ENCODE measurements at regions not wholly inside any gene's neighbourhood (a gene's known extent, or its start where the extent isn't known, plus 50 kb on each side); places are given as distances from the start of the nearest gene placed in this dataset.
A peak's percentile ranks its signal among the peaks of the same experiment; 100 is the strongest.

DNA sequence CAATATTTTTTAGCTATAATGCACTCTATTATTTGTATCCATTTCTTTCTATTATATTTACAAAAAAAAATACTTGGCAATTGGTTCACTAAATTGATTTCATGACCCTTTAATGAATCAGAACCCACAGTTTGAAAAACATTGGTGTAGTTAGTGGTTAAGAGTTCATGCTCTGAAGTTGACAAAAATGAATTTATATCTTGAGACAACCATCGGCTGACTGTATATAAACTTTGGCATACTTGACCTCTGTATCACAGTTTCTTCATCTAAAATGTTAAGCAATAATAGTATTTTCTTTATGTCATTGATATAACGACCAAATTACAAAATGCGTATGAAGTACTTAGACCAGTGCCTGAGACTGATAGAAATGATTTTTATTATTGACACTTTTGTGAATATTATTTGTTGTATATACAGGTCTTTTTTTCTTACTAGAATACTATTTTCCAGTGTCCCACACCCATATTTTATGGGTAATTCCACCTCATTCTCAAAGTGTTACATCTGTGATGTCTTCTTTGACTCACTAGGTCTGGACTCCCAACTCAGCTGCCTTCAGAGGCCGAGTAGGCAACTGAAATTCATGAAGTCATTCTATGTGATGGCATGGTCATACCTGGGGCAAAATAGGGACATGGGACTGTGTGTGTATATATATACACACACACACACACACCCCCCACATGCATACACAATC is 459.2 kb downstream of the RFPL4B start:
- DNase-seq: no peak

DNA sequence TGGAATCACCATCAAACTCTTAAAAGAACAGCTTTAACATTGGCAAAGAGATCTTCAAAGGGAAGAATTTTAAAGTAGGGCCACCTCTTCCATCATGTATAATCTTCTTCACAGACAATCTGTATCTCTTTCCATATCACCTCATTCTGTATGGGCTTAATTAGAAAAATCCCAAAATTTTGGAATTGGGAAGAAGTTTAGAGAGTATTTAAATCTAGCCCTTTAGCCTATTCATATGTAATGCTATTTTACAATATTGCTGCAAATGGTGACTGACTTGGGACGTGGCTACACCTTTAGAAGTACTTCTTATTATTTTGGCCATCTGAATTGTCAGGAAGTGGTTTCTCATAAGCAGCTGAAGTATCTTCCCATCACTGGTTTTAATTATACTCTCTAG is 474.3 kb downstream of the RFPL4B start:
- DNase-seq: no peak

DNA sequence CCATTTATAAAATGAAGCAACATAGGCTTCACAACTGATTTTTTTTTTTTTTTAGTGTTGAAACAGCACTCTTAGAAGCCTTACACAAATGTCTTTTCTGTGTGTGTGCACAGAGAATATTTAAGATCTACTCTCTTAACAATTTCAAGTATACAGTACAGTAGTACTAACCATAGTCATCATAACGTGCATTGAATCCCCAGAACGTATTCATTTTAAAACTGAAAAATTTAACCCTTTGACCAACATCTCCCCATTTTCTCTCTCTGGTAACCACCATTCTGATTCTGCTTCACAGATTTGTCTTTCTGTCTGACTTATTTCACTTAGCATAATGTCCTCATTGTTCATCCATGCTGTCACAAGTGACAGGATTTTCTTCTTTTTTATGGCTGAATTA is 475.6 kb downstream of the RFPL4B start:
- DNase-seq: no peak

DNA sequence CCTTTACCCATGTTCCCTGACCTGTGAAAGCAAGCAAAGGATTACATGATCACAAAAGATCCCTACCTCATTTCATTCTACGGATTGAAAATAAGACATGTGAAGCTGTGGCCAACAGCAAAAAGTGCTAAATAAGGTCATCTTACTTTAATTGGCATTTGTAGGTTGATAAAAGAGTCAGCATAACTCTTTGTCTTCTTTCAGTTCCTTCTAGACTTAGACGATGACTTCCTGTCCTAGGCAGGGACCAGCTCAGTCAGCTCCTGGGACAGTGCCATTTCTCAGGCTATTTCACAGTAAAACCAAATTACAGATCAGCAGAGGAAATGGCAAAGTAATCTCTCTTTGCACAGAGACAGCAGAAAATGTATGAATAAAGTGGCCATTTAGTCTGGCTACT is 480.7 kb downstream of the RFPL4B start:
- DNase-seq: peak; percentile 7 to 26

DNA sequence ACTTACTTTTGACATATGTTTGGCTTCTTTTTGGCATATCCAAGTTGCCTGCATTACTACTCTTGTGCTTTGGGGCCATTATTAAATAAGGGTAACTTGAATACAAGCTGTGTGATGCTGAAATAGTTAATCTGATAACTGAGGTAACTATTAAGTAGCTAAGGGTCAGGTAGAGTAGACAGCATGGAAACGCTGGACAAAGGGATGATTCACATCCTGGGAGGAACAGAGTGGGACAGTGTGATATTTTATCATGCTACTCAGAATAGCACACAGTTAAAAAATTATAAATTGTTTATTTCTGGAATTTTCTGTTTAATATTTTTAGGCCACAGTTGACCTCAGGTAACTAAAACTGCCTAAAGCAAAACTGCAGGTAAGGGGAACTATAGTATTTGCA is 483.9 kb downstream of the RFPL4B start:
- DNase-seq: no peak

DNA sequence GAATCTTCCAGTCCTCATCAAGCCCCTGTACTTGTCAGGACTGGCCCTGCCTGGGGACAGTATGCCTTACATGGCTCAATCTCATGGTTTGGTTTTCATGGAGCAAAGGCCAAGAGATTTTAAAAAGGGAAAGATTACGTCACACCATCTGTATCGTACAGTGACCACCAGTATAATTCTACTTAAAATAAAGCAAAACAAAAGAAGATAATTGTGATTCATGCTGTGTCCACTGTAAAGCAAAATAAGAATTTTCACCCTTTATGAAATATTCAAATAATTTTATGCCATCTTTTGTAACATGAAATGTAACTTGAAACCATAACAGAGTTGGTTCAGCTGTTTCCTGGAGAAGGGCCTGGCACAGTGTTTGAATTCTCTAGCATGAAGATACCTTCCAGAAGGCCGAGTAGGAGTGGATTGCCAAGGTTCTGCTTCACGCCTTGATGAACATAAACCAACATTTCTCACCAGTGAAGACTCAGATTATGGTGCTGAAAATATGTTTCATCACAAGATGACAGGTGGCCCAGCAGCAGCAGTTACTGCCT is 486.5 kb downstream of the RFPL4B start:
- no peak for DNase-seq

DNA sequence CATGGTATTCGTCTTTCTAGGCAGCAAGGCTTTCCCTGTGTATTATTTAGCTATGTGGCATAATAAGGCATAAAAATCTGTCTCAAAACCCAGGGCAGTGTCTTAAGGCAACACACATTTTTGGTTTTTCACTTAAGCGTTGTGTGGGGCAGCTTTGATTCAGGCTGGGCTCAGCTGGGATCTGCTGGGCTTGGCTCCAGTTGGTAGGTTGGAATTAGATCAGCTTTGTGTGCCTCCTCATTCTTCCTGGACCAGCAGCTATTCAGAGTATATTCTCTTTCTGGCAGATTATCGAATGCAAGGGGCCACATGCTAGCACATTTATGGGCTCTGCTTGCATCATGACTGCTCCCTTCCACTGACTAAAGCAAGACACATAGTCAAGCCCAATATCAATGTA is 487.9 kb downstream of the RFPL4B start:
- no peak for DNase-seq

DNA sequence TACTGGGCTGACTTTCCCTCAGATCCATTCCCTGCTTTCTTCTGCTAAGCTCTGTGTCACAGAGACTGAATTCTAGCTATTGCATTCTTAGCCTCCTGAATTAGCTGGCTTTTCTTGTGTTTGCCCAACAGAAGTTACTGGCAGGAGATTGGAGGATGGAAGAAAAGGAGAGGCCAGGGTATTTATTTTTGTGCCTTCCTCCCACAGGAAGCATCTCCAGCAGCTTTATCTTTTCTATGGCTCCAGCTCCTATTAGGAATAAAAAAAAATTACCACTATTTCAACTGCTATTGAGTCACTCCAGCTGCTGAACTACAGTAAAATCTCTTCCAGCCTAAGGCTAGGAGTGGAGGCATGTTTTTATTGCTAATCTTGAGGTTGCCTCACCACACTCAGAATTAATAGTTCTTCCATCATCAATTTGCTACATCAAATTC is 492.4 kb downstream of the RFPL4B start:
- no peak for DNase-seq

DNA sequence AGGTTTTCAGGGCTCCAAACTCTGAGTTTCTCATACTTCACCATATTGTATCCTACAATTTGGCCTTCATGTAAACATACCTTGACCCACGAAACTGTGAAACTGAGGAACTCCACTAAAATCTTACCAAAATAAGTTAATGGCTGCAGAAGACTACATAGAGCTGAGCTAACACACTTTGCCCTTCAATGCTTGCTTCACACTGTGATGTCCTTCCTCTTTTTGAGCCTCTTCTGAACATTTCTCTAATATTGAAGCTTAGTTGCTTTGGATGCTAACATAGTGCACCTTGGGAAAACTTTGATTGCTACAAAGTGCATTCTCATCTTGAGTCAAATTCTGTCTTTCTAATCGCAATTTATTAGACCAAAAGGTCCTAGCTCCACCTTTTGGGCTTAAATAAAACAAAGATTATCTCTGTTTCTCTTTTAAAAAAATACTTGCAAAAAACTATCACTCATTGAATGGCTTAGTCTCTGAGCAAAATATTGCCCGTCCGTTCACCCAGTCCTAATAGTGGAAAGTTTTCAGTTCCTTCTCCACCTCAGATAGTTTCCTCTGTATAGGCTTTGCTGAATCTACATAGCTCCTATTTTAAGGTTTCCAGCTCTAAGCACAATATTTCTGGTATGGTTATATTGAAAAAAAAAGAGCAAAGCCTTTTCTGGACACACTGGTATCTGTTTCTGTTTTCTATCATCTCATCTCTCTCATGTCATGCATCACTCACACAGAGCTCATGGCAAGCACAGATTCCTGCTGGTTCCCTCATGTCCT is 494.6 kb downstream of the RFPL4B start:
- DNase-seq: no peak

DNA sequence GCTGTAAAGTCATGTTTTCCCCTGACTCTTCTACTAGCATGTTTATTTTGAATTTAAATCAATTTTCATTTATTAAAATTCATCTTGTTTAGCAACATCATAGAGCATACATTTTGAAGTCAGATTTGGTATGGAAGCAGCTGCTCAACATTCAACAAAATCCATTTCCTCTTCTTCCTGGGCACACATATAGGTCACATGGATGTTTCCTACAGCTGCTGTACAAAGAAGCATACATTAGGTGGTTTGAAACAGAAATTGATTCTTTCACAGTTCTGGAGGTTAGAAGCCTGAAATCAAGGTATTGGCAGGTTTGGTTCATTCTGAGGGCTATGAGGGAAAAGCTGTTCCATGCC is 495.2 kb downstream of the RFPL4B start:
- DNase-seq: no peak

DNA sequence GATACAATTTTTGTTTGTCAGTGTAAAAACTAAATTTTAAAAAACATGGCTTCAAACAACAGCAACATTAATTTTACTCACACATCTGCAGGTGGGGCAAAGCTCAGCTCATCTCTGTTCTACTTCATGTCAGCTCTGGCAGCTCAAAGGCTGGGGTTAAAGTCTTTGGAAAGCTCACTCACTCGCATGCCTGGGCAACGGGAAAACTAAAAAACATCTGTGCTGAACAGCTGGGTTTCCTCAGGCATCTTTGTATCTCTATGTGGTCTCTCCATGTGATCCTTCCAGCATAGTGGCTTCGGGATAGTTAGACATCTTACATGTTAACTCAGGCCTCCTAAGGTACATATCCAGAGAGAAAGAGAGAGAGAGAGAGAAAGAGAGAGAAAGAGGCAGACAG is 499.6 kb downstream of the RFPL4B start:
- no peak for DNase-seq

DNA sequence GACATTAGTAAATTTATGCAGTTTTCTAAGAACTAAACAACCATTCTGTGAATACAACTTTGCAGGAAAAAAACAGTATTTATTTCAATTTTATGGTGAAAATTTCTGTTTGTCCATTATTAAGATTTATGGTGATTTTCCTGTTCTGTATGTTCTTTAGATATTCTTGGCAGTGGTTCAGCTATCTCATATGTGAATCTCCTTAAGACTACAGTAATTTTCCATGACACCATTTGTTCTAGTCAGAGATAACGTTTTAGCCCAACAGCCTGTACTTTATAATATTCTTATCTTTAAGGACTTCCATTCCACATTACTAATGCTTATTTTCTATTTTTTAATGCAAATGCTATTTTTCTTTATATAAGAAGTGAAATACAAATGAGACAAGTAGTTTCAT is 504.0 kb downstream of the RFPL4B start:
- no peak for DNase-seq

DNA sequence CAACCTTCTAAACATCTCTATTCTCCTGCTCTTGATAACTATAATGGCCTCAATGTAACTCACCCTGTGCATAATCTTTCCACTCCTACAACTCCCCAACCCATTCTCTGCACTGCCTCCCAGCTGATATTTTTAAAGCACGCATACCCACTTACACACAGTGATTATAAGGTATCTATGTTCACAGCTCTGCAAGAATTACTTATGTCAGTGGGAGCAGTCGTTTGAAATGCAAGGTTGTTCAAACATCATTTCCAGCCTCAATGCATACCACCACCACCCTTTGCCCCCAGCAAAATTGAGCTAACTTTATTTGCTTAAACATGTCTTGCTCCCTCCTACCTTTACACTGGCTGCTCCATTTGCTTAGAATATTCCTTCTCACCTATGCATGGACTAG is 506.0 kb downstream of the RFPL4B start:
- no peak for DNase-seq

DNA sequence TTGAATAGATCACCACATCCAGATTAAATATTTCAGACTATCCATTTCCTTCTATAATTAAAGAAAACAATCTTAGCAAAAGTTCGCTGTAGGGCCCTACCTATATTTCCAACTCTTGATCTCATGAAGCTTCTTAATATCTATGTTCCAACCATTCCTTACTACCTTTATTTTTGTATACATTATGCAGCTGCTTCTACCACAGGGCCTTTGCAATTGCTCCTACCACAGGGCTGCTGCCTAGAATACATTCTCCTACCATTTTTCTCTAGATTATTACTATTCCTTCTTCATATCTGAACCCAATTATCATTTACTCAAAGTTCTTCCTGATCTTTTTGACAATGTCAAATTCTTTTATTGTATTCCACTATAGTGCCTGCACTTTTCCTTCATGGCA is 516.6 kb downstream of the RFPL4B start:
- DNase-seq: no peak

DNA sequence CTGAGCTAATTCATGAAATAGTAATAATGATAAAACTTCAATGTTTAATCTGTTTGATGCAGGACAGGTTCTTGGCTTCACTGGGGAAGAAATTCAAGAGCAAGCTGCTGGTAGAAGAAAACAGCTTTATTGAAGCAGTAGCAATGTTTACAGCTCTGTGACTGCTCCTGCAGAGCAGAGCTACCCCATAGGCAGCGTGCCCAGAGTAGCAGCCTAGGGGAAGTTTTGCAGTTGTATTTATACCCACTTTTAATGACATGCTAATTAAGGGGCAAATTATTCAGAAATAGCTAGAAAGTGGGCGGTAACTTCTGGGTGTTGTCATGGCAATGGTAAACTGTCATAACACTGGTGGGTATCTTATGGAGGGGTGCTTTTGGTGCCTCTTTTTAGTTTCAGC is 518.0 kb downstream of the RFPL4B start:
- DNase-seq: no peak

DNA sequence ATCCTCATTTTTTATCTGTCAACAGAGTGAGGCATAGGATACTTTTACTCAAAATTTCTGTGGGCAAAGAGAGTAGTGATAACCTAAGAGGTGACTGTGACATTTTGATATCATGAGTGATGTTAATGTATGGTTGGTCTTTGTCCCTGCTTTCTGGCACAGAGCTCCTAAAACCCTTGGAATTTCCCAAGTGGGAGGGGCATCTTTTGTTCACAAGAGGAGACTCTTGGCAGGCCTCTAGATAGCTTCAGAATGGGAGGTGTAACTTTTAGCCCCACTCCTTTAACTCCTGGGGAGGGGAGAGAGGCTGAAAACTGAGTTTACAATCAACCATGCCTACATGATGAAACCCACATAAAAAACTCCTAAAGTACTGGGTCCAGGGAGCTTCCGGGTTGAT is 527.8 kb downstream of the RFPL4B start:
- DNase-seq: no peak

DNA sequence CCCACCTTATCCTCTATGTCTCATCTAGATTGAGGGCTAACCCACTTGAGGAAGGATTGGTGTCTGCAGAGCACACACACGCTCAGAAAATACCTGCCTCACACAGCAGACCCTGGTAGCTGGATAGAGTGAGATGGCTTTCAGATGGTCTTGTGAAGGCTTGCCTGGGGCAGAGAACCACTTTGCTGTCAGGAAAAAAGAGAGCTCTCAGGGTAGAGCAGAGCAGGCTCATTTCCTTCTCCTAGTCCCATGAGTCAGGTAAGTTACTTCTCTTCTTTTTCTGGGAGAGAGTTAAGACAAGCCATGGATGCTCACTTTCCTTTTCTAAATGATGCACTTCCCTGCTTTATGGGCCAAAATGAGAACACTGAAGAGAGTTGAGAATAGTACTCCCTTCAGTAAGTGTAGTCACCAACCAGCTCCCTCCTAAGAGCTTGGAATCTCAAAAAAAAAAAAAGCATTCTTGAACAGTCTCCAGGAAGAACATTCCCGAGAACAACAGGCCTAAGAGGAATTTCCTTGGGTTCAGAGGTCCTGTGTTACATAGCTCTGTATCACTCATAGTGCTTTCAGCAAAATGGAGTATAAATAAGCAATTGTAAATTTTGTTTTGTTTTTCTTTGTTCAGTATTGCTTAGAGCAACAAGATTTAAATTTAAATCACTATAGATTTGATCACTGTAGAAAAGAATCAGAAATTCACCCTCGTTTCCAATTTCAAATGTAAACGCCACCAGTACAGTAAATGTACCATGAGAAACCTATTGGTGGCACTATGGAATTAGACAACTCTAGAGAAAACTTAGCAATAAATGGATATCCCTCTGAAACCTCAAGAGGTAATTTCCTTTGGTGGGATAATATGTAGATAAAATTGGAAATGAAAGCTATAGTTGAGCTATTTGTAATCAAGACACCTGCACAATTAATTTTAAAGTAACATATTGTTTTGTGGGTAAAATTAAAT is 530.3 kb downstream of the RFPL4B start:
- no peak for DNase-seq

DNA sequence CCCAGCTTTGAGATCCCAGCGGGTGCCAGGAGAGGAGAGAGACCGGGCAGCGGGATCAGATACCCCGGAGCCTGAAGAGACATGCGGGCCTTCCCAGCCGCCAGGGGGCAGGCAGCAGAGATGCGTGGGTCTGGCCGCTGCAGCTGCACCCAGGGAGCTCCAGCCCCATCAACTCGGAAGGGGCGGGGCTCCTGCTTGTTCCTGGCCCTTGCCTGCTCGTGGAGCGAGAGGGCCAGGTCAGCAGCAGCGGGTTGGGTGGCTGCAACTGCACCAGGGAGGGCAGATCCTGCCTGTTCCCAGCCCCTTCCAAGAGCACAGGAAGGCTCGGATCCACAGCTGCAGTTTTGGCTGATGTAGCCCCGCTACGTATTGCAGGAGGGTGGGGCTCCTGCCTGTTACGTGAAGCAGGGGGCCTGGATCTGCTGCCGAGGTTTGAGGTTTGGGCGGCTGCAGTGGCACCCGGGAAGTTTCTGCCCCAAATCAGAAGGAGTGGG is 532.8 kb downstream of the RFPL4B start:
- DNase-seq: no peak

DNA sequence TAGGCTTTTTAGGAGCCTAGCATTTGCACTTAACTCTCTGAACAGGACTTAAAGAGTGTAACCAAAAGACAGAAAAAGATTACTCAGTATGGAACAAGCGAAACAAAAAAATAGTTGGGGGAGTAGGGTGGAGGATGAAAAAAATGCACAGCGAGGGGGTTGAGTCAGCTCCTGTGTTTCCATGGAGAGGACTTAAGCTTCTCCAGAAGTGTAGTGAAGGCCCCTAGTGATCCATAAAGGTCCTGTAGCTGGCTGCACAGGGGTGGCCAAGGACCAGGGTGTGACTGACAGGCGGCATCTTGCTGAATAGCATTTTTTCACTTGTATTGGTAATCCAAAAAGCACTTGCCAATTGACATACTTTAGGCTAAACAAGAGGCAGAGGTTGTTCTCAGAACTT is 533.9 kb downstream of the RFPL4B start:
- no peak for DNase-seq

DNA sequence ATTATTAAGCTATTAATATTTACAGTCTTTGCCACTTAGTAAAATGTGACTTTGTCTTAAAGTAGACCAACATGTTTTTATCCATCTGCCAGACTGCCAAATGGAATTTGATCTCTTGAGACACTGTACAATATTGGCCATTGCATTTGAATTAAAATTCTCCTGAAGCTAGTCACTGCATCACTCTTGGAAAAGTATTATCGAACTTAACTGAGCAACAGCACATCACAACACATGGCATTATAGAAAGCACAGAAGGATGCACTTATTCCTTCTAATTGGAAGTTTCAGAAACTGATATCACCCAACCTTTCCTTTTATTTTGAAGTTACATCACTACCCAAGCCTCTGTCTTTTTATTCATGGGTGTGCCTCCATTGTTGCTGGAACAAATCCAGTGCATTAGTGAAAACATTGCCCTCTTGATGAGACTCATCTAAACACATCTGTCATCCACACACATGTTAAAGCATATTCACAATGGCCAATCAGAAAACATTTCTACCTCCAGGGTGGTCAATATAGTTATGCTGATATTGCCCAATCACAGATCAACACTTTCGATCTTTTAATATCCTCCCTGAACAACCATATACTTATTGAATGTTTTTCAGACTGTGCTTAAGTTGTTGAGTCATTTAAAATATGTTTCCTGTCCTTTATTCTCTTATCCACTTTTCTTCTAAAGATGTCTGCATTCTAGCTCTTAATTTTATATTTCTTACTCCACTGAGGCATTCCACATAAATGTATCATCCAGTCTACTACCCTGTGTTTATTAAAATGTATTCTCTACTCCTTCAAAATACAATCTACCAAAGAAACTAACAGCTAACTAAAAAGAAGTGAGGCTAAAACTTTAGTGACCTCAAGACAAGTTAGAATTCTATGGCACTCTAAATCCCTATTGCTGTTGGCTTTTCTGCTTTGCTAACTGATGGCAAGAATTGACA is 535.0 kb downstream of the RFPL4B start:
- DNase-seq: no peak

DNA sequence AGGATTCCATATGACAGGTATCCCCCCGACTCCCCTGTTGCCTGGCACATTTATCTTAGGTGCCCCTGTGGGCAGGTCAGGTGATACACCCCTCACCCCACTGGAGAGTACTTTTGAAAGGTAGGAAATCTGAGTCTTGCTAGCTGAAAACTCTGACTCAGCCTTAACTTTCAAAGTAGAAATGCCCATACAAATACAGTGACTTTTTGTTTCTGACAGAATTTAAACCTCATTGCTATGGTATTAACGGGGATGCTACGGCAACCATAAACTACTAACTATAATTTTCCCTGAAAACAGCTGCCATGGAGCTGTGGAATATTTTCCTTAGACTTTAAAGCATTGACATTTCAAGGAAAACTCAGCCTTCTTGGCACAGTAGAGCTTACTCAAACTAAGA is 536.0 kb downstream of the RFPL4B start:
- DNase-seq: no peak

DNA sequence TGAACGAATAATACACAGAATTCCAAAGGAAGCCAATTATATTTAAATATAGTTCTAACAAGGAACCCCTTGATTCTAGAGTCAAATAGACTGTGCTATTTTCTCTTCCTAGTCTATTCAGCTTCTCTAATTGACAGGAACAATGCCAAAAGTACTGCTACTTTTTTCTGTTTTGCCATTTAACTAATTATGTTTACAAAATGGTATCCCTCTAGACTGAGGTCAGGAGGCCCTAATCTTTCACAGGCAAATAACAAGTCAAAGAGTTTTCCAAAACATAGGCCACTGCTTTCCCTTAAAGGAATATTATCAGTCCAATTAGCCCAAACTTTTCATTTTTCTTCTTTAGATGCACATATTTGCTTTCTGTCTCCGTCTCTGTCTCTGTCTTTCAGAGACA is 539.3 kb downstream of the RFPL4B start:
- no peak for DNase-seq

Data from inflammatory macrophage (primary cell).